ENCODE measurements at regions not wholly inside any gene's neighbourhood (a gene's known extent, or its start where the extent isn't known, plus 50 kb on each side); places are given as distances from the start of the nearest gene placed in this dataset.

- TF ChIP-seq KLF1 (tag by site-specific recombination; IDR thresholded peaks at IDR 0.05) (no peak), CTCF (tag by site-specific recombination; IDR thresholded peaks at IDR 0.05) (no peak), SCRT1 (tag by site-specific recombination; IDR thresholded peaks at IDR 0.05; ENCODE audit: borderline replicate concordance) (no peak), ZNF510 (tag by site-specific recombination; IDR thresholded peaks at IDR 0.05; ENCODE audit: insufficient replicate concordance) (no peak), ZNF311 (tag by site-specific recombination; IDR thresholded peaks at IDR 0.05; ENCODE audit: borderline replicate concordance) (no peak), ZNF548 (tag by site-specific recombination; IDR thresholded peaks at IDR 0.05) (no peak), ZNF335 (tag by site-specific recombination; conservative IDR thresholded peaks at IDR 0.05) (no peak), REST (tag by site-specific recombination; IDR thresholded peaks at IDR 0.05) (no peak), MZF1 (tag by site-specific recombination; IDR thresholded peaks at IDR 0.05; ENCODE audit: borderline replicate concordance) (no peak), ZNF37A (tag by site-specific recombination; IDR thresholded peaks at IDR 0.05) (no peak)
These were observed 65.5 kb upstream of the VWC2 start for GRCh38 chr7:49707891-49708290.

Data from HEK293 (cell line).